Lower lobe of right lung (tissue), 2 donors: ENCODE measurements at regions not wholly inside any gene's neighbourhood (a gene's known extent, or its start where the extent isn't known, plus 50 kb on each side); places are given as distances from the start of the nearest gene placed in this dataset.

ENCODE experiments used
- ATAC-seq, 2 donors: fragments of 200-7000 bp; cut with Tn5 transposase; one replicate each; pipeline ENCODE4 v1.9.1; 2020 to 2022; ENCODE audit warnings: mild to moderate bottlenecking in 2 of 2, moderate library complexity in 2 of 2
- DNase-seq: peaks from one replicate; pipeline ENCODE4 v3.0.0-alpha.2; 2020
- H3K27ac ChIP-seq: fragments of 200-600 bp; one replicate; pipeline ENCODE4 v1.8.0; 2022
- H3K27me3 ChIP-seq: fragments of 200-600 bp; one replicate; pipeline ENCODE4 v1.8.0; 2022; ENCODE audit warnings: low read depth
- H3K36me3 ChIP-seq: fragments of 200-600 bp; one replicate; pipeline ENCODE4 v1.8.0; 2022; ENCODE audit warnings: mild to moderate bottlenecking
- H3K4me1 ChIP-seq: fragments of 200-600 bp; one replicate; pipeline ENCODE4 v1.8.0; 2022
- H3K4me3 ChIP-seq: fragments of 200-600 bp; one replicate; pipeline ENCODE4 v1.8.0; 2022; ENCODE audit warnings: mild to moderate bottlenecking
- H3K9me3 ChIP-seq: fragments of 200-600 bp; one replicate; pipeline ENCODE4 v1.8.0; 2022
- CTCF ChIP-seq: fragments of 200-600 bp; IDR thresholded peaks from one replicate; pipeline ENCODE4 v1.8.0; 2022; ENCODE audit warnings: antibody characterized with exemption, mild to moderate bottlenecking
- intact Hi-C: fragments of 100-400 bp; cut with DNase I; formaldehyde crosslinking; loops from one replicate; pipeline ENCODE4 v1.11.0; 2022
- donor health status: DM: no; HTN: yes; CAD: no; lungs with severe emphysema.

GRCh38 chr17:77690271-77691161 lies 268.0 kb upstream of the TNRC6C start:
- peaks cover 12% of the 10 kb centered on the region for H3K4me1 ChIP-seq
- TF ChIP-seq CTCF = no peak
- intact Hi-C loops = no loop called here
- DNase-seq = no peak
- ATAC-seq = no peak
- no peak overlapping the region for H3K27ac ChIP-seq
- H3K27me3 ChIP-seq = peaks cover 42% of the 10 kb centered on the region
- peak overlapping the region; percentile 12 for H3K4me3 ChIP-seq
- H3K9me3 ChIP-seq = no peaks in the 10 kb centered on the region
- no peaks in the 10 kb centered on the region for H3K36me3 ChIP-seq

- H3K9me3 ChIP-seq = no peaks in the 10 kb centered on the region
- H3K36me3 ChIP-seq = no peaks in the 10 kb centered on the region
- intact Hi-C loops = no loop called here
- H3K27ac ChIP-seq = no peak overlapping the region
- no peak for DNase-seq
- ATAC-seq = peak in 1 of 2 donors; percentile 9
- no peak overlapping the region for H3K4me3 ChIP-seq
- peaks cover 12% of the 10 kb centered on the region for H3K4me1 ChIP-seq
- TF ChIP-seq CTCF = no peak
- H3K27me3 ChIP-seq = peaks cover 49% of the 10 kb centered on the region
These were observed 267.1 kb upstream of the TNRC6C start for GRCh38 chr17:77691216-77692085.

- Histone ChIP-seq H3K4me1 (peaks cover 12% of the 10 kb centered on the region), H3K4me3 (no peak overlapping the region), H3K36me3 (no peaks in the 10 kb centered on the region), H3K27ac (no peak overlapping the region), H3K9me3 (no peaks in the 10 kb centered on the region), H3K27me3 (peaks cover 61% of the 10 kb centered on the region)
- no peak for TF ChIP-seq CTCF
- DNase-seq = no peak
- ATAC-seq = no peak
- intact Hi-C loops = no loop called here
These were observed 265.8 kb upstream of the TNRC6C start for GRCh38 chr17:77692571-77693161.

- intact Hi-C loops = no loop called here
- Histone ChIP-seq H3K27me3 (peaks cover 67% of the 10 kb centered on the region), H3K4me3 (no peak overlapping the region), H3K27ac (no peak overlapping the region), H3K4me1 (peaks cover 12% of the 10 kb centered on the region), H3K9me3 (no peaks in the 10 kb centered on the region), H3K36me3 (no peaks in the 10 kb centered on the region)
- no peak for TF ChIP-seq CTCF
- ATAC-seq (no peak), DNase-seq (no peak)
These were observed 265.2 kb upstream of the TNRC6C start for GRCh38 chr17:77693301-77693700.

DNA sequence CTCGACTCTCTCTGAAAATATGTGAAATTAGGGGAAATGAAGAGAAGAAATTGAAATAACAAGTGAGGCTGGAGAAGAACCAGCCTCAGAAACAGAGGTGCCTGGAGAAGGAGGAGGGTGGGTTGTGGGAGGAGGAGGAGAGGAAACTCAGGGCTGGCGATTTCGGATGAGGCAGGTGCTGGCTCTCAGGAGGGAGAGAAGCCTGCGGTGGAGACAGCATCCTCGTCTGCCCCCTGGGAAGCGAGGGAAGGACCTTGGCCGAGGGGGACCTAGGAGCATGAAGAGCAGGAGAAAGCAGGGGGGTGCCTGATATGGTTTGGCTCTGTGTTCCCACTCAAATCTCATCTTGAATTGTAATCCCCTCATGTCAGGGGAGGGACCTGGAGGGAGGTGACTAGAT lies 264.7 kb upstream of the TNRC6C start:
- ATAC-seq = no peak
- Histone ChIP-seq H3K4me3 (no peak overlapping the region), H3K36me3 (no peaks in the 10 kb centered on the region), H3K9me3 (no peaks in the 10 kb centered on the region), H3K27me3 (peaks cover 70% of the 10 kb centered on the region), H3K4me1 (peaks cover 12% of the 10 kb centered on the region), H3K27ac (no peak overlapping the region)
- no peak for DNase-seq
- intact Hi-C loops = no loop called here
- TF ChIP-seq CTCF = no peak
